Kidney epithelial cell (primary cell): ENCODE measurements at regions not wholly inside any gene's neighbourhood (a gene's known extent, or its start where the extent isn't known, plus 50 kb on each side); places are given as distances from the start of the nearest gene placed in this dataset.
"Not testable (repeated sequence)": the region's sequence is repeated elsewhere in the genome, so short reads cannot be mapped to it uniquely, and the experiment has no call there.

Source experiments
- DNase-seq: peaks from one replicate; pipeline ENCODE4 v3.0.0-alpha.2; 2010; ENCODE audit warnings: low read depth
- H3K27me3 ChIP-seq: 2 replicates; pipeline ENCODE4 v1.6.0; 2011; ENCODE audit warnings: low read length; ENCODE audit not compliant: control insufficient read depth, insufficient read depth
- H3K36me3 ChIP-seq: 2 replicates; pipeline ENCODE4 v1.5.1; 2011; ENCODE audit warnings: low read length; ENCODE audit not compliant: control insufficient read depth, insufficient read depth
- H3K4me3 ChIP-seq: 2 replicates; pipeline ENCODE4 v1.5.1; 2011; ENCODE audit warnings: low read depth, mild to moderate bottlenecking, control low read depth, low read length
- CTCF ChIP-seq: IDR thresholded peaks from 2 replicates; pipeline ENCODE4 v1.5.1; 2011; ENCODE audit warnings: mild to moderate bottlenecking, moderate library complexity, low read length, control low read depth, inconsistent platforms; ENCODE audit not compliant: insufficient read depth, poor library complexity, severe bottlenecking

GRCh38 chr3:181921220-181921619 lies 209.5 kb downstream of the SOX2 start:
- TF ChIP-seq CTCF = no peak
- H3K36me3 ChIP-seq = no peaks in the 10 kb centered on the region
- DNase-seq = no peak
- H3K4me3 ChIP-seq = no peak overlapping the region
- no peaks in the 10 kb centered on the region for H3K27me3 ChIP-seq

GRCh38 chr3:181925841-181926240 lies 214.1 kb downstream of the SOX2 start:
- not testable (repeated sequence) for H3K27me3 ChIP-seq, DNase-seq, H3K36me3 ChIP-seq, H3K4me3 ChIP-seq

- Histone ChIP-seq H3K36me3 (no peaks in the 10 kb centered on the region), H3K4me3 (no peak overlapping the region), H3K27me3 (no peaks in the 10 kb centered on the region)
- DNase-seq = no peak
- no peak for TF ChIP-seq CTCF
Observed at GRCh38 chr3:181929501-181929900, 217.8 kb downstream of the SOX2 start.

- Histone ChIP-seq H3K27me3 (no peaks in the 10 kb centered on the region), H3K4me3 (no peak overlapping the region), H3K36me3 (no peaks in the 10 kb centered on the region)
- DNase-seq = no peak
- TF ChIP-seq CTCF = no peak
Observed at GRCh38 chr3:181930105-181930504, 218.4 kb downstream of the SOX2 start.

GRCh38 chr3:181932039-181932438 lies 220.3 kb downstream of the SOX2 start:
- Histone ChIP-seq H3K36me3 (no peaks in the 10 kb centered on the region), H3K27me3 (no peaks in the 10 kb centered on the region), H3K4me3 (no peak overlapping the region)
- no peak for TF ChIP-seq CTCF
- DNase-seq = no peak

GRCh38 chr3:181933052-181933618 lies 221.4 kb downstream of the SOX2 start:
- no peak overlapping the region for H3K4me3 ChIP-seq
- DNase-seq = no peak
- H3K36me3 ChIP-seq = no peaks in the 10 kb centered on the region
- no peaks in the 10 kb centered on the region for H3K27me3 ChIP-seq
- TF ChIP-seq CTCF = no peak
